ENCODE measurements at regions not wholly inside any gene's neighbourhood (a gene's known extent, or its start where the extent isn't known, plus 50 kb on each side); places are given as distances from the start of the nearest gene placed in this dataset.

DNA sequence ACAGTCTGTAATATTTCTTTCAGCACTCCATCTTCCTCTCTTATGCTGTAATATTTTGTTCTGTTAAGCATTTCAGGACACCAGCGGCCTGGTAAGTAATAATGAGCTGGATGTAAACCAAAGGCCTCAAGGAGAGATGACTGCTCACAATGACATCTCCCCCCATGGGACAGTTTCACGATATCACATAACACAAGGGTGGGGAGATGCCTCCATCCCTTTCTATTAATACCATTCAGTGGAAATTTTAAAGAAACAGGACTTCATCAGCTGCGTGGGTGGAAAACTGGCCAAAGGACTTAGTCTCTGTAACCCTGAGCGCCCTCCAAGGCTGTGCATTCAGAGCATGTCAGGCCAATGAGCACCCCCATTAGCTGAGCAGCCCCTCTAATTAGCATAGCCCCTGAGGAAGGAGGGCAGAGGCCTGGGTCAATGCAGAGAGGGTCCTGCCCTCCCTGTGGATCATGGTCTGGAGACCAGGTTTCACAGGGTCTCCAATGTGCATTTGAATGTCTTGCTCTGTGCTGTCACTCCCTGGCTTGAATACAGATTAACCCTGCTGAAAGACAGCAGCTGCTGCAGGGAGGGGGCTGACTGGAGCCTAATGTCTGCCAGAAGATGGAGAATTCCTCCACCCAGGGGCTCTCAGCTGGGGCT lies 156.4 kb downstream of the HS3ST2 start:
- no peak for TF ChIP-seq TCF12 (IDR thresholded peaks at IDR 0.05; ENCODE audit: low read depth)
- TF ChIP-seq EP300 (IDR thresholded peaks at IDR 0.05; ENCODE audit: borderline replicate concordance) = no peak
- TF ChIP-seq, protein P1, sequence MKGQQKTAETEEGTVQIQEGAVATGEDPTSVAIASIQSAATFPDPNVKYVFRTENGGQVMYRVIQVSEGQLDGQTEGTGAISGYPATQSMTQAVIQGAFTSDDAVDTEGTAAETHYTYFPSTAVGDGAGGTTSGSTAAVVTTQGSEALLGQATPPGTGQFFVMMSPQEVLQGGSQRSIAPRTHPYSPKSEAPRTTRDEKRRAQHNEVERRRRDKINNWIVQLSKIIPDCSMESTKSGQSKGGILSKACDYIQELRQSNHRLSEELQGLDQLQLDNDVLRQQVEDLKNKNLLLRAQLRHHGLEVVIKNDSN (IDR thresholded peaks at IDR 0.05) = no peak
- TF ChIP-seq YY1 (IDR thresholded peaks at IDR 0.05; ENCODE audit: low read depth) = no peak
- TF ChIP-seq NFIC (IDR thresholded peaks at IDR 0.05) = no peak
- no peak for TF ChIP-seq FOXM1 (IDR thresholded peaks at IDR 0.05; ENCODE audit: borderline replicate concordance, low read depth)
- no peak for TF ChIP-seq RAD21 (IDR thresholded peaks at IDR 0.05; ENCODE audit: low read depth)
- TF ChIP-seq, protein P2, sequence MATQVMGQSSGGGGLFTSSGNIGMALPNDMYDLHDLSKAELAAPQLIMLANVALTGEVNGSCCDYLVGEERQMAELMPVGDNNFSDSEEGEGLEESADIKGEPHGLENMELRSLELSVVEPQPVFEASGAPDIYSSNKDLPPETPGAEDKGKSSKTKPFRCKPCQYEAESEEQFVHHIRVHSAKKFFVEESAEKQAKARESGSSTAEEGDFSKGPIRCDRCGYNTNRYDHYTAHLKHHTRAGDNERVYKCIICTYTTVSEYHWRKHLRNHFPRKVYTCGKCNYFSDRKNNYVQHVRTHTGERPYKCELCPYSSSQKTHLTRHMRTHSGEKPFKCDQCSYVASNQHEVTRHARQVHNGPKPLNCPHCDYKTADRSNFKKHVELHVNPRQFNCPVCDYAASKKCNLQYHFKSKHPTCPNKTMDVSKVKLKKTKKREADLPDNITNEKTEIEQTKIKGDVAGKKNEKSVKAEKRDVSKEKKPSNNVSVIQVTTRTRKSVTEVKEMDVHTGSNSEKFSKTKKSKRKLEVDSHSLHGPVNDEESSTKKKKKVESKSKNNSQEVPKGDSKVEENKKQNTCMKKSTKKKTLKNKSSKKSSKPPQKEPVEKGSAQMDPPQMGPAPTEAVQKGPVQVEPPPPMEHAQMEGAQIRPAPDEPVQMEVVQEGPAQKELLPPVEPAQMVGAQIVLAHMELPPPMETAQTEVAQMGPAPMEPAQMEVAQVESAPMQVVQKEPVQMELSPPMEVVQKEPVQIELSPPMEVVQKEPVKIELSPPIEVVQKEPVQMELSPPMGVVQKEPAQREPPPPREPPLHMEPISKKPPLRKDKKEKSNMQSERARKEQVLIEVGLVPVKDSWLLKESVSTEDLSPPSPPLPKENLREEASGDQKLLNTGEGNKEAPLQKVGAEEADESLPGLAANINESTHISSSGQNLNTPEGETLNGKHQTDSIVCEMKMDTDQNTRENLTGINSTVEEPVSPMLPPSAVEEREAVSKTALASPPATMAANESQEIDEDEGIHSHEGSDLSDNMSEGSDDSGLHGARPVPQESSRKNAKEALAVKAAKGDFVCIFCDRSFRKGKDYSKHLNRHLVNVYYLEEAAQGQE (IDR thresholded peaks at IDR 0.05; ENCODE audit: low read depth) = no peak
- TF ChIP-seq, protein P3, sequence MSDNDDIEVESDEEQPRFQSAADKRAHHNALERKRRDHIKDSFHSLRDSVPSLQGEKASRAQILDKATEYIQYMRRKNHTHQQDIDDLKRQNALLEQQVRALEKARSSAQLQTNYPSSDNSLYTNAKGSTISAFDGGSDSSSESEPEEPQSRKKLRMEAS (IDR thresholded peaks at IDR 0.05) = no peak
